PFSK-1 (cell line): ENCODE measurements at regions not wholly inside any gene's neighbourhood (a gene's known extent, or its start where the extent isn't known, plus 50 kb on each side); places are given as distances from the start of the nearest gene placed in this dataset.

Source experiments
- FOXP2 ChIP-seq: optimal IDR thresholded peaks from 2 replicates; pipeline ENCODE3; 2011; ENCODE audit warnings: borderline replicate concordance, control low read depth, inconsistent platforms; ENCODE audit not compliant: insufficient read depth; ENCODE audit errors: extremely low read length, extremely low read depth
- POLR2AphosphoS5 ChIP-seq: IDR thresholded peaks from 2 replicates; pipeline ENCODE4 v1.6.1; 2012; ENCODE audit warnings: low read depth, mild to moderate bottlenecking, control low read depth, low read length, moderate library complexity
- SIN3A ChIP-seq: IDR thresholded peaks from 2 replicates; pipeline ENCODE4 v1.6.1; 2012; ENCODE audit warnings: mild to moderate bottlenecking, low read length, moderate library complexity, borderline replicate concordance; ENCODE audit not compliant: insufficient read depth
- TAF1 ChIP-seq: IDR thresholded peaks from 2 replicates; pipeline ENCODE4 v1.6.1; 2012; ENCODE audit warnings: low read length, control low read depth, borderline replicate concordance; ENCODE audit not compliant: insufficient read depth
- TF ChIP-seq, protein P1 (sequence below), 2 experiments: IDR thresholded peaks; 2 replicates each; pipeline versions ENCODE4 v1.6.1 to v1.8.0; 2011 to 2012; ENCODE audit warnings: low read depth in 2 of 2, low read length in 2 of 2, control low read depth in 1 of 2, inconsistent platforms in 1 of 2, mild to moderate bottlenecking in 1 of 2, moderate library complexity in 1 of 2; ENCODE audit not compliant: insufficient read depth in 1 of 2

DNA sequence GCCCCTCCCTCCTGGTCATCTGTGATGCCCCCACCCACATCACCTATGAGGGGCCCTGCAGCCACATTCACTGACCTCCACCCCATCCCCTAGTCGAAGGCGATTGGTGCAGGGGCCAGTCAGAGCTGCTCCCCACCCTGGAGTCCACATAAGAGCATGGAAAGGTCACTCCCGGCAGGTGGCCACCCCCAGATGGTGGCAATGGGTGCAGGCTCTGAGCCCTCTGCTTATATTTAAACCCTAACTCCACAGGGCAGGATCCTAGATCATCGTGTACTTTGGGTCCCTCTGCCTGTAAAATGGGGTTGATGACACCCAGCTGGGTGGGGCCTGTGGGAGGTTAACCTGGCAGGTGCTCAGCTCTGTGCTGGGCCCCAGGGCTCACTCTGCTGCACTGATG, 186.8 kb upstream of the C1orf174 start:
- TF ChIP-seq TAF1 = no peak

DNA sequence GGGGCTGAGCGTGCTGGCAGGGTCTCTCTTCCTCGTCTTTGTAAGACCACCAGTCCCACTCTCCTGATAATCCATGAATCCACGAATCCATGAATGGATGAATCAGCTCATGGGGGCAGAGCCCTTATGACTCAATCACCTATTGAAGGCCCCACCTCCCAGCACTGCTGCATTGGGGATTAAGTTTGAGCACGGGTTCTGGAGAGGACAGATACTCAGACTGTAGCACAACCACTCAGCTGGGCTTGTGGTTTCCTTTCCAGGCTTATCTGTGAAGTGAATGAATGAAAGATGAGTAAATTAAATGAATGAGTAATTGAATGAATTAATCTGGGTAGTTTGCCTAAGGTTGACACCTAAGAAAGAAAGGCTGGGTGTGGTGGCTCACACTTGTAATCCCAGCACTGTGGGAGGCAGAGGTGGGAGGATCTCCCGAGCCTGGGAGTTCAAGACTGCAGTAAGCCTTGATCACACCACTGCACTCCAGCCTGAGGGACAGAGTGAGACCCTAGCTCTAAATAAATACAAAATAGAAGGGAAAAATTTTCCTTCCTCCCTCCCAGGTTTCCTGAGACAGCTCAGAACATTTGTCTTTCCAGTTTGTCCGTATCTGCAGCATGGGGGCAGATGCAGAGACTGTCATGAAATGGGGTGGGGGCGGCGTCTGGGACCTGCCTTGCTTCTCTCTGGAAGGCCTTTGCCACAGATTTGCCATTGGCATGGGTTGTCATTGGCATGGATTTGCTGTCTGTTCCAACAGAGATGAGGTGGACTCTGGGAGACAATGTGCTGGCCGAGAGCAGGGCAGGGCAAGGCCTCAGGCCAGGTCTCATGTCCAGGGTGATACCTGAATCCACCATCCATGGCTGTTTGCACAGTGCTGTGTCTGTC, 187.7 kb upstream of the C1orf174 start:
- no peak for TF ChIP-seq TAF1
- TF ChIP-seq, protein P1, sequence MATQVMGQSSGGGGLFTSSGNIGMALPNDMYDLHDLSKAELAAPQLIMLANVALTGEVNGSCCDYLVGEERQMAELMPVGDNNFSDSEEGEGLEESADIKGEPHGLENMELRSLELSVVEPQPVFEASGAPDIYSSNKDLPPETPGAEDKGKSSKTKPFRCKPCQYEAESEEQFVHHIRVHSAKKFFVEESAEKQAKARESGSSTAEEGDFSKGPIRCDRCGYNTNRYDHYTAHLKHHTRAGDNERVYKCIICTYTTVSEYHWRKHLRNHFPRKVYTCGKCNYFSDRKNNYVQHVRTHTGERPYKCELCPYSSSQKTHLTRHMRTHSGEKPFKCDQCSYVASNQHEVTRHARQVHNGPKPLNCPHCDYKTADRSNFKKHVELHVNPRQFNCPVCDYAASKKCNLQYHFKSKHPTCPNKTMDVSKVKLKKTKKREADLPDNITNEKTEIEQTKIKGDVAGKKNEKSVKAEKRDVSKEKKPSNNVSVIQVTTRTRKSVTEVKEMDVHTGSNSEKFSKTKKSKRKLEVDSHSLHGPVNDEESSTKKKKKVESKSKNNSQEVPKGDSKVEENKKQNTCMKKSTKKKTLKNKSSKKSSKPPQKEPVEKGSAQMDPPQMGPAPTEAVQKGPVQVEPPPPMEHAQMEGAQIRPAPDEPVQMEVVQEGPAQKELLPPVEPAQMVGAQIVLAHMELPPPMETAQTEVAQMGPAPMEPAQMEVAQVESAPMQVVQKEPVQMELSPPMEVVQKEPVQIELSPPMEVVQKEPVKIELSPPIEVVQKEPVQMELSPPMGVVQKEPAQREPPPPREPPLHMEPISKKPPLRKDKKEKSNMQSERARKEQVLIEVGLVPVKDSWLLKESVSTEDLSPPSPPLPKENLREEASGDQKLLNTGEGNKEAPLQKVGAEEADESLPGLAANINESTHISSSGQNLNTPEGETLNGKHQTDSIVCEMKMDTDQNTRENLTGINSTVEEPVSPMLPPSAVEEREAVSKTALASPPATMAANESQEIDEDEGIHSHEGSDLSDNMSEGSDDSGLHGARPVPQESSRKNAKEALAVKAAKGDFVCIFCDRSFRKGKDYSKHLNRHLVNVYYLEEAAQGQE (IDR thresholded peaks at IDR 0.05; ENCODE audit: insufficient read depth in 1 of 2, low read depth in 2 of 2, low read length in 2 of 2) = no peak
- TF ChIP-seq FOXP2 = no peak
- TF ChIP-seq SIN3A = no peak
- no peak for TF ChIP-seq POLR2AphosphoS5

DNA sequence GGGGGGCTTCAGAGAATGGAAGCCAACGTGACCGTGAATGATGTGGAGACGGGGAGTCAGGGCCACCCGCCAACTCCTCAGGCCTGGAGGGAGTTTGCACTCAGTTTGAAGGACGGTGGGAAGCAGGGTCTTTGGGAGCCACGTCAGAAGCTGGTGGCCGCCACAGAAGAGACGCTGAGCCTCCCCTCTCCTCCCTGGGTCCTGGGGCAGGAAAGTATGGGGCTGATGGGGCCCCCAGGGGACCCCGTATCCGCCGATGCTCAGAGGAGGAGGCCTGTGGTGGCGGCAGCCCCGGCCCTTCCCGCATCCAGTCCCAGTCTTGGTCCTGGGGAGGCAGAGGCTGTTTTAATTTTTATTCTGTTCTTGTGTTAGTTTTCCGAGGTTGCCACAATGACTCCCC, 188.6 kb upstream of the C1orf174 start:
- TF ChIP-seq TAF1 = no peak

DNA sequence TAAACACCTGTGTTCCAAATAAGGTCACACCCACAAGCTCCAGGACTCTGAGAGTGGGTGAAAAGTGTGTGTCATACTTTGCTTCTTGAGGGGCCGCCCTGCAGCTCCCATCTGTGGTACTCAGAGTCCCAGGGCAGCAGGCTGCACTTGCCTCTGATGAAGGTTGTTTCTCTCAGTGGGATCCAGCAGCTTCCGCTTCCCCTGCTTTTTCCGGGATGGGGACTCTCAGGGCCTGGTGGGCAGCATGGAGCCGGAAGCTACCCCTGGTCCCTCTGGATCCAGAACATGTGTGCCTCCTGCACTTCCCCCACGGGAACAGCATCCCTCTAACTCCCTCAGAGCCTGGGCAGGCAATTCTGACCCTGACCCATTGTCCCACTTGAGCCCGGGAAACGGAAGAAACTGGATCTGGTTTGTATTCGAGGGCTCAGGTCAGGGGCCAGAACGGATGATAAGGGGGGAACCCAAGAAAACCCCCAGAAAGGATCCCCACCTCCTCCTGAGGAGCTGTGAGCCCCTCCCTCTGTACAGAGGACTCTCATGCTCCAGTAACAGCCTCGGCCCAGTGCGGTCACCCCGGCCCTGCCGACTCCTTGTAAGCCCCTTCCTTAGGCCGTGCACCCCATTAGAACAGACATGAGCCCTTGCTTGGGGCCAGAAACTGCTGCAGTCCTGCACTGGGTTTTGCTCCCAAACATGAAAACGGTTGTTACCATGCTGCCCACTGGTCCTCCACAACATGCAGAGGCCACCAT, 189.5 kb upstream of the C1orf174 start:
- no peak for TF ChIP-seq FOXP2

DNA sequence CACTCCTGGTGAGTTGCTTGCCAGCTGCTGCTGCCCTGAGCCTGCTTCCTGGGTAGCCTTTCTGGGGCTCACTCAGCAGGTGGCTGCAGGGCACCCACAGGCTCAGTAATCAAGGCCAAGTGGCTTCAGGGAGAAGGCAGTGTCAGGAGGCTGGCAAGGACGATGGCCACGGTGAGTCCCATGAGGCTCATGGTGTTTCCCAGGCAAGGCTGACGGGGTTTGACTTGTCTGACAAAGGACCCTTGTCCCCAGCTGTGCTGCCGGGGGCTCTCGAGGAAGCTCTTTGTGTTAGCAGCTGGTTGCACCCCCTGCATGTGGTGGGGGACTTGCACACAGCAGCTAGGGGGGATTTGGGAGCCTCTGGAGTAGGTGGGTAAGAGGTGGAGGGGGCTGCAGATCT, 190.5 kb upstream of the C1orf174 start:
- no peak for TF ChIP-seq FOXP2
- TF ChIP-seq, protein P1 (IDR thresholded peaks at IDR 0.05; ENCODE audit: insufficient read depth in 1 of 2, low read depth in 2 of 2, low read length in 2 of 2) = no peak
- TF ChIP-seq TAF1 = no peak
- TF ChIP-seq SIN3A = no peak
- no peak for TF ChIP-seq POLR2AphosphoS5

DNA sequence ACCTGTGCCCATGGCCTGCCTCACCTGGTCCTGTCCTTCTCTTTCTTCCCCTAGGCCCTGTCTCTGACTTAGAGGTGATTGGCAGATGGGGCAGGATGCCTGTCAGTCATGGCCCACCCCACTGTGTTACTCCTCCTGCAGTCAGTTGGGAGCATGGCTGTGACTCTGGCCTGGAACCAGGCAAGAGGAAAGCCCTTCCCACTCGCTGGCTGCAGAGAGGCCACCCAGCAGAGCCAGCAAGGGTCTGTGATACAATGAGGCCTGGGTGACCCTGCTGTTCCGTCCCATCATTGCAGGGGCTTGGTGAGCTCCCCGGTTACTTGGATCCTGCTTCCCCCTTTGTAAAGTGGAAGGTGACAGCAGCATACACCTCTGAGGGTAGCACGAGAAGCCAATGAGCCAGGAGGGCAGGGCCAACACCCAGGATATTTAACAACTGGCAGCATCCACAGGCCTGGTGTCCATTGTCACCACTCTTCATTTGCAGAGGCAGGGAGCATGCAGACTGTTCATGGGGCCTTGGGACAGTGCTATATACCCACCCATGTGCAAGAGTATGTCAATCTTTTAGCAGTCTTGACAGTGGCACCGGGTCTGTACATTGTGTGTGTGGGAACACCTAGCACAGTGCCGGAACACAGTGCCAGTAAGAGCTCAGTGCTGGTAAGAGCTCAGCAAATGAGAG, 191.0 kb upstream of the C1orf174 start:
- TF ChIP-seq, protein P1 (IDR thresholded peaks at IDR 0.05; ENCODE audit: insufficient read depth in 1 of 2, low read depth in 2 of 2, low read length in 2 of 2) = no peak
- TF ChIP-seq FOXP2 = no peak
- TF ChIP-seq SIN3A = no peak
- no peak for TF ChIP-seq POLR2AphosphoS5
- TF ChIP-seq TAF1 = no peak
